CD4-positive, alpha-beta memory T cell (primary cell): ENCODE measurements at regions not wholly inside any gene's neighbourhood (a gene's known extent, or its start where the extent isn't known, plus 50 kb on each side); places are given as distances from the start of the nearest gene placed in this dataset.
"Not testable (repeated sequence)": the region's sequence is repeated elsewhere in the genome, so short reads cannot be mapped to it uniquely, and the experiment has no call there.

ENCODE experiments used
- CTCF ChIA-PET: fragments of 350-600 bp; sonication (Branson Sonifier 250); formaldehyde crosslinking; loops from one replicate; lab custom pipeline; 2021; ENCODE audit warnings: inconsistent platforms; ENCODE audit not compliant: partially characterized antibody; lab: Charles Lee
- POLR2A ChIA-PET: fragments of 350-600 bp; sonication (Branson Sonifier 250); formaldehyde crosslinking; loops from one replicate; lab custom pipeline; 2021; ENCODE audit not compliant: partially characterized antibody; lab: Charles Lee
- DNase-seq, 5 donors: peaks; one replicate each; pipeline versions ENCODE4 v3.0.0 to v3.0.0-alpha.2; 2020 to 2022; ENCODE audit warnings: mixed read lengths in 1 of 5
- H3K27ac ChIP-seq: one replicate; pipeline ENCODE4 v1.7.0; 2013; ENCODE audit warnings: low read depth, low read length
- H3K27me3 ChIP-seq: 2 replicates; pipeline ENCODE4 v1.7.0; 2013; ENCODE audit warnings: mild to moderate bottlenecking, low read length, moderate library complexity; ENCODE audit not compliant: insufficient read depth
- H3K36me3 ChIP-seq: 2 replicates; pipeline ENCODE4 v1.7.0; 2013; ENCODE audit warnings: mild to moderate bottlenecking, low read length, moderate library complexity; ENCODE audit not compliant: insufficient read depth
- H3K4me1 ChIP-seq: 2 replicates; pipeline ENCODE4 v1.7.0; 2013; ENCODE audit warnings: mild to moderate bottlenecking, low read length, moderate library complexity; ENCODE audit not compliant: insufficient read depth
- H3K4me3 ChIP-seq, 2 donors: one replicate each; pipeline ENCODE4 v1.7.0; 2013; ENCODE audit warnings: low read length in 2 of 2, mild to moderate bottlenecking in 1 of 2
- H3K9me3 ChIP-seq, 2 donors: one replicate each; pipeline ENCODE4 v1.7.0; 2013; ENCODE audit warnings: low read length in 2 of 2, control low read depth in 1 of 2; ENCODE audit not compliant: control insufficient read depth in 1 of 2
- H3K27ac Mint-ChIP-seq, 7 donors: one replicate each; pipeline ENCODE4 v1.8.0; 2020 to 2021; ENCODE audit warnings: mixed read lengths in 7 of 7, mild to moderate bottlenecking in 6 of 7, inconsistent platforms in 3 of 7, moderate library complexity in 3 of 7
- H3K27me3 Mint-ChIP-seq, 2 donors: one replicate each; pipeline ENCODE4 v1.8.0; 2020 to 2021; ENCODE audit warnings: mixed read lengths in 2 of 2
- H3K36me3 Mint-ChIP-seq, 2 donors: one replicate each; pipeline ENCODE4 v1.8.0; 2020 to 2021; ENCODE audit warnings: mixed read lengths in 2 of 2, inconsistent platforms in 1 of 2, mild to moderate bottlenecking in 1 of 2
- H3K4me1 Mint-ChIP-seq, 4 donors: one replicate each; pipeline ENCODE4 v1.8.0; 2020 to 2021; ENCODE audit warnings: mixed read lengths in 4 of 4, mild to moderate bottlenecking in 1 of 4
- H3K4me3 Mint-ChIP-seq, 8 donors: one replicate each; pipeline ENCODE4 v1.8.0; 2020 to 2021; ENCODE audit warnings: mixed read lengths in 8 of 8, mild to moderate bottlenecking in 7 of 8, moderate library complexity in 6 of 8, inconsistent platforms in 3 of 8
- H3K9me3 Mint-ChIP-seq, 8 donors: one replicate each; pipeline ENCODE4 v1.8.0; 2020 to 2021; ENCODE audit warnings: mixed read lengths in 8 of 8, mild to moderate bottlenecking in 5 of 8, inconsistent platforms in 3 of 8, moderate library complexity in 1 of 8
- intact Hi-C: fragments of 100-400 bp; cut with micrococcal nuclease; formaldehyde crosslinking; loops from one replicate; pipeline ENCODE4 v1.15.1; 2023

DNA sequence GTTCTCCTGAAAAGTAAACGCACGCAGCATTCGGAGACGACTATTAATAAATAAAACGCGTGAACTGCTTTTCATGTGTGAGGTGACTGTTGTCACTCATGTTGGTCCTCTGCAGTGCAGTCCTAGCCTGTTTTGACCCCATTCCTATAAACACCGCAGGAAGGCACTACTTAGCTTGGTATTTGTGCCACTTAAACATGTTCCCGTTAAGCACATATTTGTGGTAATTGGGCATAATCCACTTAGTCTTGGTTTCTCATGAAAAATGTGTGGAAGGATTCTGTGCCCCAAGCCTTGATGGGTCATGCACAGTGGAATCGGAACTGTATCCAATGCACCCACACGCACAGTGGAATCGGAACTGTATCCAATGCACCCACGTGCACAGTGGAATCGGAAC, 313.9 kb downstream of the THBS2 start:
- intact Hi-C loops = no loop called here
- Histone ChIP-seq H3K27ac (no peak overlapping the region), H3K27me3 (no peaks in the 10 kb centered on the region), H3K36me3 (no peaks in the 10 kb centered on the region), H3K4me3 (no peak overlapping the region), H3K4me1 (no peaks in the 10 kb centered on the region), H3K9me3 (no peaks in the 10 kb centered on the region)
- CTCF ChIA-PET = no interaction called here
- no peak overlapping the region for H3K27ac Mint-ChIP-seq
- no peak for DNase-seq
- H3K4me1 Mint-ChIP-seq = no peaks in the 10 kb centered on the region
- POLR2A ChIA-PET = no interaction called here
- peaks cover 5 to 10% of the 10 kb centered on the region in 2 donors for H3K27me3 Mint-ChIP-seq
- no peak overlapping the region for H3K4me3 Mint-ChIP-seq
- H3K9me3 Mint-ChIP-seq = no peaks in the 10 kb centered on the region
- no peaks in the 10 kb centered on the region for H3K36me3 Mint-ChIP-seq

DNA sequence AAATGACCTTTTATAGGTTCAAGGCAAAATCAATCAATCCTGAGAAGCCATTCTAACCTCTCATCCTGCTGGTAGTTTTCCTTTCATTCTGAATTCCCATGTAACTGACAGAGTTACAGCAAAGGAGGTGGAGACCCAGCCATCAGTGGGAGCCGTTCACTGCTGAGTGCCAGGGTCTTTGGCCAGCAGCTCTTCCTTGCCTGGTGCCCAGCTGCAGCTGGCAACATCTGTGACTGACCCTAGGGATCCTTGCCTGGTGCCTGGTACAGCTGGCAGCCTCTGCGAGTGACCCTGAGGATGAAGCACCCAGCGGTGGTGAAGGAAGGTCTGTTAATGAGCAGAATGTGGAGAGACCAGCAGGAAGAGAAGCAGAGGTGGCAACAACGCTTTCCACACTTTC, 314.6 kb downstream of the THBS2 start:
- Mint-ChIP-seq H3K4me1 (no peaks in the 10 kb centered on the region), H3K9me3 (no peaks in the 10 kb centered on the region), H3K27ac (no peak overlapping the region), H3K4me3 (no peak overlapping the region), H3K27me3 (peaks cover 5 to 14% of the 10 kb centered on the region in 2 donors), H3K36me3 (no peaks in the 10 kb centered on the region)
- DNase-seq = no peak
- H3K9me3 ChIP-seq = no peaks in the 10 kb centered on the region
- H3K27ac ChIP-seq = no peak overlapping the region
- no peaks in the 10 kb centered on the region for H3K4me1 ChIP-seq
- H3K27me3 ChIP-seq = no peaks in the 10 kb centered on the region
- ChIA-PET POLR2A (no interaction called here), CTCF (no interaction called here)
- intact Hi-C loops = no loop called here
- H3K4me3 ChIP-seq = no peak overlapping the region
- H3K36me3 ChIP-seq = no peaks in the 10 kb centered on the region

DNA sequence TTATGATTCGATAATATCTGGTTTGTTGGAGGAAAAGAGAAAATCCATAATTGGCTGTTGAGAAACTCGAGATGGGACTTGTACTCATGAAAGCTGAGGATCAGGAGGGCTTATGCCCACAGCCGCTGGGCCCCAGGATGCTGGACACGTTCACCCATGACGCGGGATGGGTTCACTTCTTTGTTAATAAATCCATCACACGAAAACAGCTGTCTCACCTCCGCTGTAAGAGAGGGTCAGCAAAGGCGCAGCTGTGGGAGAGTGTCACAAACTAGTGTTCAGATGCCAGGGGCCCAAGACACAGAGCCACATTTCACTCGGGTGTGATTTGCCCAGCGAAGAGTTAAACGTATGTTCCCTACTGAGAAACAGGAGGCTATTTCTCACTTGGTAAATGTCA, 315.1 kb downstream of the THBS2 start:
- Histone ChIP-seq H3K27ac (no peak overlapping the region), H3K9me3 (no peaks in the 10 kb centered on the region), H3K36me3 (no peaks in the 10 kb centered on the region), H3K4me1 (no peaks in the 10 kb centered on the region), H3K4me3 (no peak overlapping the region), H3K27me3 (no peaks in the 10 kb centered on the region)
- H3K27ac Mint-ChIP-seq = no peak overlapping the region
- intact Hi-C loops = no loop called here
- CTCF ChIA-PET = no interaction called here
- DNase-seq = no peak
- POLR2A ChIA-PET = no interaction called here
- no peaks in the 10 kb centered on the region for H3K4me1 Mint-ChIP-seq
- H3K4me3 Mint-ChIP-seq = no peak overlapping the region
- peaks cover 6 to 14% of the 10 kb centered on the region in 2 donors for H3K27me3 Mint-ChIP-seq
- no peaks in the 10 kb centered on the region for H3K9me3 Mint-ChIP-seq
- H3K36me3 Mint-ChIP-seq = no peaks in the 10 kb centered on the region

DNA sequence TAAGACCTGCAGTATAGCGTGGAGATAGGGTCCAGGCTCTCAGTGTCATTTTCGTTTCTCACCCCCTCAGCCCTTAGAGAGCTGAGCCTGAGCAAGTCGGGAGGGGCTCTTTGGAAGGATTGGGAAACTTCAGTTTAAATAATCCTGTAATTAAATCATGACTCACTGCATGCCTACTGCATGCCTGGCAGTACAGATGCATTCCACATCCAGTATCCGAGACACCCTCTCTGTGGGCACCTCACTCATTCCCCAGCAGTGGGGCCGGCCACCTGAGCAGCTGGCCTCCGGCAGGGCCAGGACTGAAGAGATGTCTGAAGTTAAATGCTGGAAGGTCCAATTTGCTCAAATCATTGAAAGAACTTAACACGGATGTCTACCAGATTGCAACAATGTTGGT, 316.6 kb downstream of the THBS2 start:
- H3K9me3 Mint-ChIP-seq = no peaks in the 10 kb centered on the region
- Histone ChIP-seq H3K36me3 (no peaks in the 10 kb centered on the region), H3K9me3 (no peaks in the 10 kb centered on the region), H3K4me3 (no peak overlapping the region), H3K27me3 (no peaks in the 10 kb centered on the region), H3K27ac (no peak overlapping the region), H3K4me1 (no peaks in the 10 kb centered on the region)
- ChIA-PET POLR2A (no interaction called here), CTCF (no interaction called here)
- intact Hi-C loops = no loop called here
- H3K4me1 Mint-ChIP-seq = no peaks in the 10 kb centered on the region
- H3K27ac Mint-ChIP-seq = no peak overlapping the region
- no peaks in the 10 kb centered on the region for H3K36me3 Mint-ChIP-seq
- no peak overlapping the region for H3K4me3 Mint-ChIP-seq
- H3K27me3 Mint-ChIP-seq = peaks cover 5 to 14% of the 10 kb centered on the region in 2 donors
- no peak for DNase-seq

DNA sequence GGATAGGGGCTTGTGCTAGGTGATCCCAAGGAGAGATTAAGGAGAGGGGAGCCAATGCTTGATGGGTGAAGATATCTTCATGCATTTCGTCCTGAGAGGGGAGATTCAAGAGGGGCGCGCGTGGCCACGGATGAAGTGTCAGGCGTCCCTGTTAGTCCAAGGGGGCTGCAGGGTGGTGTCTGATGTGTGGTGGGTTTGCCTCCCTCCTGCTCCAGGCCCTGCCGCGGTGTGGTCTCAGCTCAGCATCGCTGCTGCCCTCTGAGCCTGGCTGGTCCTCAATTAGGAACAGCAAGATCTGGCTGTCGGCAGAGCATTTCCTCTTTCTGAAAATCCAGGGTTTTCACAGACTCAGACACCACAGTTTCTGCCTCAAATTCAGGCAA, 318.0 kb downstream of the THBS2 start:
- POLR2A ChIA-PET = no interaction called here
- no peak overlapping the region for H3K4me3 Mint-ChIP-seq

DNA sequence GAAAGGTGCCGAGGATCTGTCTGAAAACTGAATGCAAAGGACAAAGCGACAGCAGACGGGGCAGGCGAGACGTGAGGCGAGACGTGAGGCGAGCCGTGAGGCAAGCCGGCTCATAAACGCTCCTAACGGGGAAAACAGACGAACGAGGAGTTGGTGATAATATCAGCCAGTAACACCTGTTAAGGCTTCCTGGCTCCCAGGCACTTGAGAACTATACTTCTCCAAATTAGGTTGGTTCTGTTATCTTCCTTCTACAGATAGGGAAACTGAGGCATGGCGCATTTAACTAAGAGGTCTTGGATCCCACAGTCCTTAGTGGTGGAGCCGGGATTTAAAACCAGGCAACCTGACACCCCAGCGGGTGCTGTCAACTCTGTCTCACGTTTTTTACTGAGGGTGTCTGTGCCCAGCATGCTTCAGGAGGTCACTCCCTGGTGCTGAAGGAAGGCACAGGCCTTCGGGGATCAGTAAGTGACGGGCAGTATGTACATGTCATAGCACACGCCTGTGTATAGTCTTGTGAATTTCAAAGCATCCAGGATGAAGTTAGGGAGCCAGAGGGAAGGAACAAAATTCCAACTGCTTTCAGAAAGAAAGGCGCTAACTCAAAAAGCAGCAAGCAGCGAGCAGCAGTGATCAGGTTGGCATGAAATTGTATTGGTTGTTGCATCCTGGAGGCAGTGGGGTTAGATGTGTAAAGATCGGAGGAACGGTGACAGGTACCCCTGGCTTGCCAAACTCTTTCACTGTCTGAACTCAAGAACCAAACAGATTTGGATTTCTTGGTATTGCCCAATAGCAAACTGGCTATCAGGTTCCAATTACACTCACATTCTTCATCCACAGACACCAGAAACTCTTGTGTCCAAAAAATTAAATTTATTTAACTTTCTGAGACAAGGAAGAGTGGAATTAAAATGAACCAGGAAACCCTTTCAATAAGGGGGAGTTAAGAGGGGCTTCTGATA, 318.7 kb downstream of the THBS2 start:
- H3K27me3 Mint-ChIP-seq = peaks cover 5 to 14% of the 10 kb centered on the region in 2 donors
- ChIA-PET CTCF (no interaction called here), POLR2A (no interaction called here)
- no peaks in the 10 kb centered on the region for H3K9me3 ChIP-seq
- no peaks in the 10 kb centered on the region for H3K36me3 Mint-ChIP-seq
- intact Hi-C loops = no loop called here
- H3K4me3 ChIP-seq = no peak overlapping the region
- no peak for DNase-seq
- no peaks in the 10 kb centered on the region for H3K36me3 ChIP-seq
- no peak overlapping the region for H3K27ac ChIP-seq
- H3K4me3 Mint-ChIP-seq = no peak overlapping the region
- no peaks in the 10 kb centered on the region for H3K27me3 ChIP-seq
- H3K27ac Mint-ChIP-seq = no peak overlapping the region
- no peaks in the 10 kb centered on the region for H3K4me1 Mint-ChIP-seq
- H3K4me1 ChIP-seq = no peaks in the 10 kb centered on the region
- no peaks in the 10 kb centered on the region for H3K9me3 Mint-ChIP-seq

More for the DNA sequence above, 318.0 kb downstream of the THBS2 start:
- Mint-ChIP-seq H3K27me3 (peaks cover 5 to 14% of the 10 kb centered on the region in 2 donors), H3K4me1 (no peaks in the 10 kb centered on the region), H3K27ac (no peak overlapping the region), H3K9me3 (no peaks in the 10 kb centered on the region), H3K36me3 (no peaks in the 10 kb centered on the region)
- Histone ChIP-seq H3K4me3 (no peak overlapping the region), H3K27ac (no peak overlapping the region), H3K4me1 (no peaks in the 10 kb centered on the region), H3K27me3 (no peaks in the 10 kb centered on the region), H3K9me3 (no peaks in the 10 kb centered on the region), H3K36me3 (no peaks in the 10 kb centered on the region)
- no peak for DNase-seq
- CTCF ChIA-PET = no interaction called here
- intact Hi-C loops = no loop called here

DNA sequence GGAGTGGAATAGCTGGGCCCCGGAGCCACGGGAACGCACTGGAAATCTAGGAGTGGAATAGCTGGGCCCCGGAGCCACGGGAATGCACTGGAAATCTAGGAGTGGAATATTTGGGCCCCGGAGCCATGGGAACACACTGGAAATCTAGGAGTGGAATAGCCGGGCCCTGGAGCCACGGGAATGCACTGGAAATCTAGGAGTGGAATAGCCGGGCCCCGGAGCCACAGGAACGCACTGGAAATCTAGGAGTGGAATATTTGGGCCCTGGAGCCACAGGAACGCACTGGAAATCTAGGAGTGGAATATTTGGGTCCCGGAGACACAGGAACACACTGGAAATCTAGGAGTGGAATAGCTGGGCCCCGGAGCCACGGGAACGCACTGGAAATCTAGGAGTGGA, 321.5 kb downstream of the THBS2 start:
- H3K9me3 ChIP-seq, H3K27me3 ChIP-seq, H3K36me3 ChIP-seq, H3K4me1 Mint-ChIP-seq, DNase-seq, H3K4me3 ChIP-seq, H3K27ac Mint-ChIP-seq, intact Hi-C loops, H3K36me3 Mint-ChIP-seq, CTCF ChIA-PET, POLR2A ChIA-PET, H3K4me1 ChIP-seq, H3K9me3 Mint-ChIP-seq, H3K4me3 Mint-ChIP-seq, H3K27ac ChIP-seq: not testable (repeated sequence)
- H3K27me3 Mint-ChIP-seq = peaks cover 9 to 12% of the 10 kb centered on the region in 2 donors
